ENCODE measurements at regions not wholly inside any gene's neighbourhood (a gene's known extent, or its start where the extent isn't known, plus 50 kb on each side); places are given as distances from the start of the nearest gene placed in this dataset. TPM values are rescaled to one million over a fixed set of nuclear protein-coding genes. Genes with fewer than 3 reads are reported as not detected.

Small RNA genes lying in the stretch of these regions (small RNA-seq; reads per million reads assigned to genes)
- gene RF00012: not detected

Data from uterus (tissue), 1 donor.